ENCODE measurements at regions not wholly inside any gene's neighbourhood (a gene's known extent, or its start where the extent isn't known, plus 50 kb on each side); places are given as distances from the start of the nearest gene placed in this dataset.

GRCh38 chr3:96719921-96720320 lies 94.5 kb upstream of the EPHA6 start:
- TF ChIP-seq POLR2AphosphoS5 (IDR thresholded peaks at IDR 0.05) (no peak), POLR2A (IDR thresholded peaks at IDR 0.05) (no peak), CTCF (IDR thresholded peaks at IDR 0.05) (no peak), EP300 (IDR thresholded peaks at IDR 0.05) (no peak)

All from upper lobe of left lung (tissue), 4 donors.